ENCODE measurements at regions not wholly inside any gene's neighbourhood (a gene's known extent, or its start where the extent isn't known, plus 50 kb on each side); places are given as distances from the start of the nearest gene placed in this dataset.

GRCh38 chr14:96986256-96987085 is 189.3 kb downstream of the VRK1 start:
- 68% methylated on average over 5 of the region's 6 CpGs for WGBS (ENCODE audit: insufficient coverage)
- no peak for DNase-seq

DNA sequence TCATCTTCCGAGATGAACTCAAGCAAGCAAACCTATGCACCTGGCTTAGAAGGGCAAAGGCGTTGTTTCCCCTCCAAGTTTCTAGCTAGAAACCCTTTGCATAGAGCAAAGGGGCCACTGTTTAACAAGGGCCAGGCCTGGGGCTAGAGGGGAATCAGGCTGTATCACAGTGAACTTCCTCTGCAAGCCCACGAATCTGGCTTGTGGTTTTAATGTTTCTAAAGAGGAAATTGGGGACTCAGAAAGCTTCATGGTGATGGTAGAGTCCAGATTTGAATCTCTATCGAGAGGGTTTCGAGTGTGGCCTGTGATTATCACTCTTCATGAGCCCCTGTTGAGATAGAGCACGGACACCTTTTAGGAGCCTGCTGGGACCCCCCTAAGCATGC is 189.9 kb downstream of the VRK1 start:
- ATAC-seq (peak in 1 of 3 donors; percentile 40), DNase-seq (peak in 1 of 2 donors; percentile 34)
- WGBS (ENCODE audit: insufficient coverage) = 6% methylated on average over 6 of the region's 6 CpGs
- Mint-ChIP-seq H3K27me3 (ENCODE audit: low read depth in 2 of 2) (peaks cover 13 to 47% of the 10 kb centered on the region in 2 donors), H3K27ac (peak overlapping the region in 1 of 2 donors; percentile 18), H3K4me3 (peak overlapping the region; percentile 13), H3K4me1 (peaks cover 9 to 10% of the 10 kb centered on the region in 2 donors), H3K9me3 (no peaks in the 10 kb centered on the region), H3K36me3 (no peaks in the 10 kb centered on the region)
- no peaks in the 10 kb centered on the region for H3K36me3 ChIP-seq (ENCODE audit: control insufficient read depth, insufficient read depth, low read length)
- intact Hi-C loops (cut with micrococcal nuclease) = no loop called here
- peaks cover 11% of the 10 kb centered on the region for H3K4me1 ChIP-seq (ENCODE audit: control insufficient read depth, insufficient read depth, low read length)
- H3K4me3 ChIP-seq (ENCODE audit: low read length) = no peak overlapping the region
- TF ChIP-seq CTCF (IDR thresholded peaks at IDR 0.05) = no peak
- no peak overlapping the region for H3K27ac ChIP-seq (ENCODE audit: low read length)
- no peaks in the 10 kb centered on the region for H3K27me3 ChIP-seq (ENCODE audit: control insufficient read depth, insufficient read depth, low read length)
- no peaks in the 10 kb centered on the region for H3K9me3 ChIP-seq (ENCODE audit: control insufficient read depth, insufficient read depth, low read length)

More at GRCh38 chr14:96986256-96987085, 189.3 kb downstream of the VRK1 start:
- no peaks in the 10 kb centered on the region for H3K9me3 ChIP-seq (ENCODE audit: control insufficient read depth, insufficient read depth, low read length)
- Mint-ChIP-seq H3K36me3 (no peaks in the 10 kb centered on the region), H3K27me3 (ENCODE audit: low read depth in 2 of 2) (peaks cover 12 to 41% of the 10 kb centered on the region in 2 donors), H3K9me3 (no peaks in the 10 kb centered on the region), H3K4me1 (peaks cover 9 to 10% of the 10 kb centered on the region in 2 donors), H3K27ac (no peak overlapping the region), H3K4me3 (no peak overlapping the region)
- no peak overlapping the region for H3K27ac ChIP-seq (ENCODE audit: low read length)
- ATAC-seq = no peak
- no peaks in the 10 kb centered on the region for H3K27me3 ChIP-seq (ENCODE audit: control insufficient read depth, insufficient read depth, low read length)
- H3K36me3 ChIP-seq (ENCODE audit: control insufficient read depth, insufficient read depth, low read length) = no peaks in the 10 kb centered on the region
- no peak overlapping the region for H3K4me3 ChIP-seq (ENCODE audit: low read length)
- intact Hi-C loops (cut with micrococcal nuclease) = no loop called here
- no peak for TF ChIP-seq CTCF (IDR thresholded peaks at IDR 0.05)
- H3K4me1 ChIP-seq (ENCODE audit: control insufficient read depth, insufficient read depth, low read length) = peaks cover 11% of the 10 kb centered on the region

- Histone ChIP-seq H3K27me3 (ENCODE audit: control insufficient read depth, insufficient read depth, low read length) (no peaks in the 10 kb centered on the region), H3K9me3 (ENCODE audit: control insufficient read depth, insufficient read depth, low read length) (no peaks in the 10 kb centered on the region), H3K4me3 (ENCODE audit: low read length) (no peak overlapping the region), H3K36me3 (ENCODE audit: control insufficient read depth, insufficient read depth, low read length) (no peaks in the 10 kb centered on the region), H3K27ac (ENCODE audit: low read length) (no peak overlapping the region), H3K4me1 (ENCODE audit: control insufficient read depth, insufficient read depth, low read length) (peaks cover 11% of the 10 kb centered on the region)
- H3K36me3 Mint-ChIP-seq = no peaks in the 10 kb centered on the region
- no peaks in the 10 kb centered on the region for H3K9me3 Mint-ChIP-seq
- ATAC-seq (no peak), DNase-seq (no peak)
- intact Hi-C loops (cut with micrococcal nuclease) = no loop called here
- H3K4me1 Mint-ChIP-seq = peaks cover 9 to 10% of the 10 kb centered on the region in 2 donors
- H3K27ac Mint-ChIP-seq = no peak overlapping the region
- WGBS (ENCODE audit: insufficient coverage) = 81% methylated on average over 3 of the region's 3 CpGs
- H3K27me3 Mint-ChIP-seq (ENCODE audit: low read depth in 2 of 2) = peaks cover 16 to 54% of the 10 kb centered on the region in 2 donors
- TF ChIP-seq CTCF (IDR thresholded peaks at IDR 0.05) = no peak
- no peak overlapping the region for H3K4me3 Mint-ChIP-seq
Measured at GRCh38 chr14:96987771-96988170, 190.6 kb downstream of the VRK1 start.
